PC-3 (cell line): ENCODE measurements at regions not wholly inside any gene's neighbourhood (a gene's known extent, or its start where the extent isn't known, plus 50 kb on each side); places are given as distances from the start of the nearest gene placed in this dataset.

Experiments
- ATAC-seq: fragments of 200-7000 bp; cut with Tn5 transposase; 2 replicates; pipeline ENCODE4 v1.9.1; 2020; ENCODE audit warnings: mild to moderate bottlenecking, moderate library complexity
- BruUV-seq: library from RNA; stranded (reverse); fragments of 400-500 nt; replicated peaks from 2 replicates; lab custom pipeline; 2021; lab: Mats Ljungman, UMichigan
- CTCF ChIA-PET: fragments of 300-600 bp; sonication (Branson Sonifier 250); formaldehyde crosslinking; loops from one replicate; lab custom pipeline; 2022; ENCODE audit warnings: antibody characterized with exemption; lab: Charles Lee
- POLR2A ChIA-PET: fragments of 300-600 bp; sonication (Branson Sonifier 250); formaldehyde crosslinking; loops from one replicate; lab custom pipeline; 2022; ENCODE audit warnings: antibody characterized with exemption; ENCODE audit not compliant: unreplicated experiment; lab: Charles Lee
- DNase-seq: peaks from one replicate; pipeline ENCODE4 v3.0.0-alpha.2; 2015
- H2AFZ ChIP-seq: fragments of 300-600 bp; sonication (generic); 2 replicates; pipeline ENCODE4 v1.6.0; 2016; ENCODE audit warnings: antibody characterized with exemption, low read length
- H3F3A ChIP-seq: fragments of 300-600 bp; sonication (generic); one replicate; pipeline ENCODE4 v1.6.0; 2017; ENCODE audit warnings: antibody characterized with exemption, low read length, control low read depth, mild to moderate bottlenecking; ENCODE audit not compliant: unreplicated experiment
- H3K27ac ChIP-seq: fragments of 300-600 bp; sonication (generic); 2 replicates; pipeline ENCODE4 v1.5.1; 2016; ENCODE audit warnings: mild to moderate bottlenecking, low read length
- H3K27me3 ChIP-seq: fragments of 300-600 bp; sonication (generic); 2 replicates; pipeline ENCODE4 v1.6.1; 2016; ENCODE audit warnings: low read length, mixed read lengths
- H3K36me3 ChIP-seq: fragments of 300-600 bp; sonication (generic); 2 replicates; pipeline ENCODE4 v1.6.1; 2016; ENCODE audit warnings: low read depth, mixed run types, low read length, mixed read lengths
- H3K4me1 ChIP-seq: fragments of 300-600 bp; sonication (generic); 2 replicates; pipeline ENCODE4 v1.5.1; 2016; ENCODE audit warnings: low read length; ENCODE audit not compliant: insufficient read depth
- H3K4me2 ChIP-seq: fragments of 300-600 bp; sonication (generic); 2 replicates; pipeline ENCODE4 v1.6.0; 2016; ENCODE audit warnings: low read length
- H3K4me3 ChIP-seq: fragments of 300-600 bp; sonication (generic); 2 replicates; pipeline ENCODE4 v1.5.1; 2016; ENCODE audit warnings: mild to moderate bottlenecking, low read length, mixed read lengths
- H3K79me2 ChIP-seq: fragments of 300-600 bp; sonication (generic); 2 replicates; pipeline ENCODE4 v1.6.1; 2017; ENCODE audit warnings: low read length, mixed read lengths
- H3K9ac ChIP-seq: fragments of 300-600 bp; sonication (generic); 2 replicates; pipeline ENCODE4 v1.6.0; 2016; ENCODE audit warnings: mild to moderate bottlenecking, low read length
- H3K9me2 ChIP-seq: fragments of 300-600 bp; sonication (generic); replicated peaks from 2 replicates; pipeline ENCODE4 v1.6.1; 2016; ENCODE audit warnings: mixed run types, low read length, mixed read lengths
- H3K9me3 ChIP-seq: fragments of 300-600 bp; sonication (generic); 2 replicates; pipeline ENCODE4 v1.6.1; 2016; ENCODE audit warnings: low read length, mixed read lengths
- H4K20me1 ChIP-seq: fragments of 300-600 bp; sonication (generic); 2 replicates; pipeline ENCODE4 v1.6.1; 2016; ENCODE audit warnings: low read length, mixed read lengths
- EZH2 ChIP-seq: fragments of 300-600 bp; sonication (generic); IDR thresholded peaks from one replicate; pipeline ENCODE4 v1.6.1; 2017; ENCODE audit warnings: antibody characterized with exemption, mild to moderate bottlenecking, low read length; ENCODE audit not compliant: unreplicated experiment
- EZH2phosphoT487 ChIP-seq: fragments of 300-600 bp; sonication (generic); IDR thresholded peaks from 2 replicates; pipeline ENCODE4 v1.6.1; 2018; ENCODE audit warnings: mild to moderate bottlenecking, antibody characterized with exemption, low read length, borderline replicate concordance
- intact Hi-C: fragments of 100-400 bp; cut with micrococcal nuclease; formaldehyde crosslinking; loops from 2 replicates; pipeline ENCODE4 v1.9.0; 2023
- TF ChIP-seq, protein P1 (sequence below): fragments of 300-600 bp; sonication (generic); conservative IDR thresholded peaks from 2 replicates; pipeline ENCODE4 v1.5.1; 2017; ENCODE audit warnings: antibody characterized with exemption, low read depth, mild to moderate bottlenecking, low read length

DNA sequence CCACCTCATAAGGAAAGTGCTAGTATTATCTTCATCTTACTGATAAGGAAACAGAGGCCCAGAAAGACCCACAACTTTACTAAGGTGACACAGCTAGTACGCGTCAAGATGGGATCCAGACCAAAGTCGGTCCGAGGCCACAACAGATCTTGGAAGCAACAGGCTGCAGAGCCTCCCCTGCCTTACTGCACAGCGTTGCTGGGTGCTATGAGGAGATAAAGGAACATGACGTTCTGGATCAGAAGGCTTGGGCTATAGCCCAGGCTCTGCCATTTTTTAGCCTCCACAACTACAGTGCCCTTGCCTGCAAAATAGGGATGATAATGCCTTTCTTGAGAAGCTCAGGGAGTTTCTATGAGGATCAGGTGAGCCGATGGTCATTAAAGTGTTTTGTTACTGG is 144.1 kb downstream of the NMUR2 start:
- DNase-seq (no peak), ATAC-seq (no peak)
- H3K4me3 ChIP-seq: no peak overlapping the region
- H3K36me3 ChIP-seq: no peaks in the 10 kb centered on the region
- H3K27me3 ChIP-seq: peaks cover 3% of the 10 kb centered on the region; the same call in 1 of the 2 replicates
- no peaks in the 10 kb centered on the region for H3K9me3 ChIP-seq
- H3K4me2 ChIP-seq: no peak overlapping the region
- TF ChIP-seq EZH2phosphoT487: no peak
- TF ChIP-seq EZH2: no peak
- TF ChIP-seq, protein P1, sequence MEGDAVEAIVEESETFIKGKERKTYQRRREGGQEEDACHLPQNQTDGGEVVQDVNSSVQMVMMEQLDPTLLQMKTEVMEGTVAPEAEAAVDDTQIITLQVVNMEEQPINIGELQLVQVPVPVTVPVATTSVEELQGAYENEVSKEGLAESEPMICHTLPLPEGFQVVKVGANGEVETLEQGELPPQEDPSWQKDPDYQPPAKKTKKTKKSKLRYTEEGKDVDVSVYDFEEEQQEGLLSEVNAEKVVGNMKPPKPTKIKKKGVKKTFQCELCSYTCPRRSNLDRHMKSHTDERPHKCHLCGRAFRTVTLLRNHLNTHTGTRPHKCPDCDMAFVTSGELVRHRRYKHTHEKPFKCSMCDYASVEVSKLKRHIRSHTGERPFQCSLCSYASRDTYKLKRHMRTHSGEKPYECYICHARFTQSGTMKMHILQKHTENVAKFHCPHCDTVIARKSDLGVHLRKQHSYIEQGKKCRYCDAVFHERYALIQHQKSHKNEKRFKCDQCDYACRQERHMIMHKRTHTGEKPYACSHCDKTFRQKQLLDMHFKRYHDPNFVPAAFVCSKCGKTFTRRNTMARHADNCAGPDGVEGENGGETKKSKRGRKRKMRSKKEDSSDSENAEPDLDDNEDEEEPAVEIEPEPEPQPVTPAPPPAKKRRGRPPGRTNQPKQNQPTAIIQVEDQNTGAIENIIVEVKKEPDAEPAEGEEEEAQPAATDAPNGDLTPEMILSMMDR: no peak
- H3F3A ChIP-seq: no peaks in the 10 kb centered on the region
- no peak overlapping the region for H3K9ac ChIP-seq
- H3K4me1 ChIP-seq: peaks cover 7% of the 10 kb centered on the region; the same call in 1 of the 2 replicates
- POLR2A ChIA-PET: no interaction called here
- intact Hi-C loops: no loop called here
- BruUV-seq: no TSS peak
- CTCF ChIA-PET: no interaction called here
- no peaks in the 10 kb centered on the region for H3K9me2 ChIP-seq
- no peak overlapping the region for H2AFZ ChIP-seq
- no peak overlapping the region for H3K27ac ChIP-seq
- H4K20me1 ChIP-seq: no peaks in the 10 kb centered on the region
- H3K79me2 ChIP-seq: no peaks in the 10 kb centered on the region

DNA sequence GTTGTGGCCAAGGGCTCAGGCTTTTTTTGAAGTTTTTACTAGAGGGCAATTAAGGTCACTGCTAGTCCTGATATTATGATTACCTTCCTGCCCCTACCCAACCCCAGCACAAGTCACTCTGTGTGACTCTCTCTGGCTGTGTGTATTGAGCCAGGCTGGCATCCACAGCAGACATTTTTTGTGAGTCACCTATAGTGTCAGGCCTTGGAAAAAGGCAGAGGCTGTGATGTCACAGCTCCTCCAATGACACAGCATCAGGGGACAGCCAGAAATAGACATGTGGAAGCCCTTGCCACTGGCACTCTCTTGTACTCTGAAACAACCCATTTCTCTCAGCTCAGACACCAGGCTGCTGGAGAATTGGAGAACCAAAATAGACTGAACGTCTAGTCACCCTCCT is 145.4 kb downstream of the NMUR2 start:
- Histone ChIP-seq H3K9me3 (no peaks in the 10 kb centered on the region), H3K27ac (no peak overlapping the region), H2AFZ (no peak overlapping the region), H3K36me3 (no peaks in the 10 kb centered on the region), H3K9me2 (no peaks in the 10 kb centered on the region), H3K4me2 (no peak overlapping the region), H3K9ac (no peak overlapping the region), H3K79me2 (no peaks in the 10 kb centered on the region), H3F3A (no peaks in the 10 kb centered on the region), H4K20me1 (no peaks in the 10 kb centered on the region), H3K27me3 (peaks cover 3% of the 10 kb centered on the region; the same call in 1 of the 2 replicates), H3K4me3 (no peak overlapping the region), H3K4me1 (peaks cover 4% of the 10 kb centered on the region; the same call in 1 of the 2 replicates)
- ChIA-PET CTCF (no interaction called here), POLR2A (no interaction called here)
- DNase-seq (no peak), ATAC-seq (no peak)
- no TSS peak for BruUV-seq
- TF ChIP-seq EZH2phosphoT487: no peak
- TF ChIP-seq, protein P1: no peak
- no peak for TF ChIP-seq EZH2
- intact Hi-C loops: no loop called here

DNA sequence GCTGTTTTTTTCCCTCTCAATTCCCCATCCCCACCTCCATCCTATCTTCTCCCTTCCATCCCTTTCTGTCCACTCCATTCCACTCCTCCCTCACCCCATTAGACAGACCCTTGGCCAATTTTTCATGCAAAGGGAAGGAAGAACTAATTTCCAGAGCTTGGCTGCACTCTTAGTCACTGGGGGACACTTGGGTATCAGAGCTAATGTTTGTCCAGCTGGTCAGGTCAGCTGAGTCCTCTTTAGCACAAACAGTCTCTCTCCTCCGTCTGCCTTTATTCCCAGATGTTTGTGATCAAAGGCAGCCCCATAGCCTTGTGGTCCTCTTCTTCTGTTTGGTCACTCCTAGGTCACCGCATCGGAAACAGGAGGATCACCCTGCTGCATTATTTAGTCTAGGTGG is 148.5 kb downstream of the NMUR2 start:
- CTCF ChIA-PET: no interaction called here
- Histone ChIP-seq H3K9ac (no peak overlapping the region), H3K9me2 (no peaks in the 10 kb centered on the region), H3K36me3 (no peaks in the 10 kb centered on the region), H3K4me2 (no peak overlapping the region), H3K4me1 (no peaks in the 10 kb centered on the region), H3K27me3 (peaks cover 3% of the 10 kb centered on the region; the same call in 1 of the 2 replicates), H4K20me1 (no peaks in the 10 kb centered on the region), H3K79me2 (no peaks in the 10 kb centered on the region), H3K27ac (no peak overlapping the region), H3K9me3 (0 out of 2 replicates have a peak, but pooled peaks cover 4% of the 10 kb centered on the region), H2AFZ (no peak overlapping the region), H3K4me3 (no peak overlapping the region), H3F3A (no peaks in the 10 kb centered on the region)
- POLR2A ChIA-PET: no interaction called here
- TF ChIP-seq EZH2 (no peak), EZH2phosphoT487 (no peak)
- TF ChIP-seq, protein P1: no peak
- no peak for DNase-seq
- BruUV-seq: no TSS peak
- no peak for ATAC-seq
- intact Hi-C loops: no loop called here
